Ramos (cell line): ENCODE measurements at regions not wholly inside any gene's neighbourhood (a gene's known extent, or its start where the extent isn't known, plus 50 kb on each side); places are given as distances from the start of the nearest gene placed in this dataset.
"Not testable (repeated sequence)": the region's sequence is repeated elsewhere in the genome, so short reads cannot be mapped to it uniquely, and the experiment has no call there.

ENCODE experiments used
- in situ Hi-C: fragments of 300-500 bp; cut with MboI; formaldehyde crosslinking; loops from one replicate; pipeline ENCODE4 v1.14.3; 2022; ENCODE audit warnings: low sequenced_read_pairs; ENCODE audit not compliant: unreplicated experiment

GRCh38 chr21:16102113-16102512, 372.3 kb downstream of the USP25 start:
- in situ Hi-C loops = no loop called here

- in situ Hi-C loops = no loop called here
Observed at GRCh38 chr21:16108561-16109075, 378.8 kb downstream of the USP25 start.

- in situ Hi-C loops = no loop called here
Observed at GRCh38 chr21:16113052-16113715, 383.4 kb downstream of the USP25 start.

- in situ Hi-C loops = no loop called here
Observed at GRCh38 chr21:16115461-16115860, 385.7 kb downstream of the USP25 start.

GRCh38 chr21:16116069-16116468, 386.3 kb downstream of the USP25 start:
- in situ Hi-C loops = no loop called here

- in situ Hi-C loops = no loop called here
Observed at GRCh38 chr21:16116798-16117197, 387.0 kb downstream of the USP25 start.

- in situ Hi-C loops = no loop called here
Observed at GRCh38 chr21:16117331-16117730, 387.5 kb downstream of the USP25 start.

- in situ Hi-C loops = no loop called here
Observed at GRCh38 chr21:16117851-16118590, 388.2 kb downstream of the USP25 start.

- in situ Hi-C loops = no loop called here
Observed at GRCh38 chr21:16124378-16125138, 394.8 kb downstream of the USP25 start.

GRCh38 chr21:16125274-16125673, 395.5 kb downstream of the USP25 start:
- in situ Hi-C loops = no loop called here

- in situ Hi-C loops = not testable (repeated sequence)
Observed at GRCh38 chr21:16132453-16132852, 402.7 kb downstream of the USP25 start.

GRCh38 chr21:16133248-16133647, 403.5 kb downstream of the USP25 start:
- in situ Hi-C loops = no loop called here

GRCh38 chr21:16134134-16134533, 404.4 kb downstream of the USP25 start:
- in situ Hi-C loops = no loop called here

- in situ Hi-C loops = no loop called here
Observed at GRCh38 chr21:16137106-16137505, 407.3 kb downstream of the USP25 start.

GRCh38 chr21:16145052-16145451, 415.3 kb downstream of the USP25 start:
- in situ Hi-C loops = no loop called here

GRCh38 chr21:16145479-16145878, 415.7 kb downstream of the USP25 start:
- in situ Hi-C loops = no loop called here

- in situ Hi-C loops = no loop called here
Observed at GRCh38 chr21:16154321-16154720, 424.5 kb downstream of the USP25 start.

- in situ Hi-C loops = no loop called here
Observed at GRCh38 chr21:16154951-16155635, 425.3 kb downstream of the USP25 start.

- in situ Hi-C loops = no loop called here
Observed at GRCh38 chr21:16156841-16157489, 427.2 kb downstream of the USP25 start.
